ENCODE measurements at regions not wholly inside any gene's neighbourhood (a gene's known extent, or its start where the extent isn't known, plus 50 kb on each side); places are given as distances from the start of the nearest gene placed in this dataset.

DNA sequence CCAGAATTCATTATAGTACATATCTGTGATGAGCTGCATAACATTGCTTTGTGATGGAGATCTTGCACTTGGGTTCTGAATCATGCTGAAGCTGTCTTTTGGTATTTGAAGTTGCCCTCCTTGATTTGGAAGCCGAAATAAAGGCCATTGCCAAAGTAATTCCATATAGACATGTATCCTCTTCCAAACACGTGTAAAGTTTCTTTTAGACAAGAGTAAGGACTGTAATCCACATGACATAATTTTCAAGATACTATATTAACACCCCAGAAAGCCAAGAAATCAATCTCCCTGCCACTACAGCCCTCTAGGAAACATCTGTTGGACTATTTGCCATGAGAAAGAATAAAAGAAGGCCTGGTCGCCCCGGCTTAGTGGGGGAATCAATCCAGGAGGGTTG is 754.2 kb downstream of the FGF9 start:
- H3K27me3 ChIP-seq (ENCODE audit: insufficient read depth) = no peaks in the 10 kb centered on the region
- 12% methylated on average over 4 of the region's 4 CpGs for WGBS (ENCODE audit: low lambda C conversion rate)
- no peak overlapping the region for H3K4me2 ChIP-seq
- H4K20me1 ChIP-seq (ENCODE audit: insufficient read depth) = no peaks in the 10 kb centered on the region
- no peak overlapping the region for H2AFZ ChIP-seq (ENCODE audit: low read depth)
- no peak overlapping the region for H3K9ac ChIP-seq
- no peaks in the 10 kb centered on the region for H3K9me2 ChIP-seq
- no peak for DNase-seq
- ChIA-PET POLR2A (no interaction called here), CTCF (no interaction called here)
- no peaks in the 10 kb centered on the region for H3F3A ChIP-seq (replicated peaks; ENCODE audit: insufficient read depth)
- no peaks in the 10 kb centered on the region for H3K9me3 ChIP-seq
- H3K36me3 ChIP-seq (replicated peaks in 1 of 2; ENCODE audit: control insufficient read depth in 1 of 2, insufficient read depth in 2 of 2, low read length in 1 of 2) = no peaks in the 10 kb centered on the region
- no peak overlapping the region for H3K27ac ChIP-seq (ENCODE audit: low read depth in 2 of 2, low read length in 1 of 2)
- H3K79me2 ChIP-seq (ENCODE audit: insufficient read depth) = no peaks in the 10 kb centered on the region
- H3K4me3 ChIP-seq (ENCODE audit: low read depth in 2 of 2, low read length in 1 of 2) = no peak overlapping the region
- H3K4me1 ChIP-seq (ENCODE audit: control insufficient read depth in 1 of 2, insufficient read depth in 2 of 2, low read depth in 1 of 2, low read length in 1 of 2) = no peaks in the 10 kb centered on the region
- no peak for TF ChIP-seq MXI1 (IDR thresholded peaks at IDR 0.05; ENCODE audit: low read depth, low read length)
- no peak for TF ChIP-seq EP300 (IDR thresholded peaks at IDR 0.05; ENCODE audit: borderline replicate concordance in 1 of 2, low read depth in 1 of 2, low read length in 1 of 2)
- TF ChIP-seq JUND (IDR thresholded peaks at IDR 0.05) = no peak
- no peak for TF ChIP-seq REST (IDR thresholded peaks at IDR 0.05; ENCODE audit: low read depth, low read length)
- TF ChIP-seq, protein P1, sequence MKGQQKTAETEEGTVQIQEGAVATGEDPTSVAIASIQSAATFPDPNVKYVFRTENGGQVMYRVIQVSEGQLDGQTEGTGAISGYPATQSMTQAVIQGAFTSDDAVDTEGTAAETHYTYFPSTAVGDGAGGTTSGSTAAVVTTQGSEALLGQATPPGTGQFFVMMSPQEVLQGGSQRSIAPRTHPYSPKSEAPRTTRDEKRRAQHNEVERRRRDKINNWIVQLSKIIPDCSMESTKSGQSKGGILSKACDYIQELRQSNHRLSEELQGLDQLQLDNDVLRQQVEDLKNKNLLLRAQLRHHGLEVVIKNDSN (IDR thresholded peaks at IDR 0.05; ENCODE audit: borderline replicate concordance, low read depth) = no peak
- no peak for TF ChIP-seq TAF1 (IDR thresholded peaks at IDR 0.05; ENCODE audit: borderline replicate concordance, low read depth, low read length)
- no peak for TF ChIP-seq GATA2 (CRISPR knock-in tag; IDR thresholded peaks at IDR 0.05)
- TF ChIP-seq POLR2AphosphoS5 (IDR thresholded peaks at IDR 0.05; ENCODE audit: low read depth, low read length) = no peak
- no peak for TF ChIP-seq YY1 (IDR thresholded peaks at IDR 0.05; ENCODE audit: low read depth)
- TF ChIP-seq EZH2phosphoT487 (IDR thresholded peaks at IDR 0.05; ENCODE audit: borderline replicate concordance, low read depth) = no peak
- TF ChIP-seq RAD21 (IDR thresholded peaks at IDR 0.05; ENCODE audit: low read length) = no peak
- TF ChIP-seq NRF1 (IDR thresholded peaks at IDR 0.05; ENCODE audit: low read depth, low read length) = no peak

- Histone ChIP-seq H3K9me3 (no peaks in the 10 kb centered on the region), H2AFZ (ENCODE audit: low read depth) (no peak overlapping the region), H3K4me2 (no peak overlapping the region), H3K27me3 (ENCODE audit: insufficient read depth) (no peaks in the 10 kb centered on the region), H4K20me1 (ENCODE audit: insufficient read depth) (no peaks in the 10 kb centered on the region), H3K79me2 (ENCODE audit: insufficient read depth) (no peaks in the 10 kb centered on the region), H3K4me1 (ENCODE audit: control insufficient read depth in 1 of 2, insufficient read depth in 2 of 2, low read depth in 1 of 2, low read length in 1 of 2) (no peaks in the 10 kb centered on the region), H3K9ac (no peak overlapping the region), H3K9me2 (no peaks in the 10 kb centered on the region), H3F3A (replicated peaks; ENCODE audit: insufficient read depth) (no peaks in the 10 kb centered on the region), H3K36me3 (replicated peaks in 1 of 2; ENCODE audit: control insufficient read depth in 1 of 2, insufficient read depth in 2 of 2, low read length in 1 of 2) (no peaks in the 10 kb centered on the region), H3K27ac (ENCODE audit: low read depth in 2 of 2, low read length in 1 of 2) (no peak overlapping the region), H3K4me3 (ENCODE audit: low read depth in 2 of 2, low read length in 1 of 2) (no peak overlapping the region)
- whole genome bisulfite sequencing (ENCODE audit: low lambda C conversion rate) = 35% methylated on average over 3 of the region's 3 CpGs
- POLR2A ChIA-PET = no interaction called here
- CTCF ChIA-PET = no interaction called here
- DNase-seq = no peak
- TF ChIP-seq, protein P1 (IDR thresholded peaks at IDR 0.05; ENCODE audit: borderline replicate concordance, low read depth) = no peak
Measured at GRCh38 chr13:22427066-22427465, 753.7 kb upstream of the SGCG start.

All from SK-N-SH (cell line).